ENCODE measurements at regions not wholly inside any gene's neighbourhood (a gene's known extent, or its start where the extent isn't known, plus 50 kb on each side); places are given as distances from the start of the nearest gene placed in this dataset.

- TF ChIP-seq, protein P1, sequence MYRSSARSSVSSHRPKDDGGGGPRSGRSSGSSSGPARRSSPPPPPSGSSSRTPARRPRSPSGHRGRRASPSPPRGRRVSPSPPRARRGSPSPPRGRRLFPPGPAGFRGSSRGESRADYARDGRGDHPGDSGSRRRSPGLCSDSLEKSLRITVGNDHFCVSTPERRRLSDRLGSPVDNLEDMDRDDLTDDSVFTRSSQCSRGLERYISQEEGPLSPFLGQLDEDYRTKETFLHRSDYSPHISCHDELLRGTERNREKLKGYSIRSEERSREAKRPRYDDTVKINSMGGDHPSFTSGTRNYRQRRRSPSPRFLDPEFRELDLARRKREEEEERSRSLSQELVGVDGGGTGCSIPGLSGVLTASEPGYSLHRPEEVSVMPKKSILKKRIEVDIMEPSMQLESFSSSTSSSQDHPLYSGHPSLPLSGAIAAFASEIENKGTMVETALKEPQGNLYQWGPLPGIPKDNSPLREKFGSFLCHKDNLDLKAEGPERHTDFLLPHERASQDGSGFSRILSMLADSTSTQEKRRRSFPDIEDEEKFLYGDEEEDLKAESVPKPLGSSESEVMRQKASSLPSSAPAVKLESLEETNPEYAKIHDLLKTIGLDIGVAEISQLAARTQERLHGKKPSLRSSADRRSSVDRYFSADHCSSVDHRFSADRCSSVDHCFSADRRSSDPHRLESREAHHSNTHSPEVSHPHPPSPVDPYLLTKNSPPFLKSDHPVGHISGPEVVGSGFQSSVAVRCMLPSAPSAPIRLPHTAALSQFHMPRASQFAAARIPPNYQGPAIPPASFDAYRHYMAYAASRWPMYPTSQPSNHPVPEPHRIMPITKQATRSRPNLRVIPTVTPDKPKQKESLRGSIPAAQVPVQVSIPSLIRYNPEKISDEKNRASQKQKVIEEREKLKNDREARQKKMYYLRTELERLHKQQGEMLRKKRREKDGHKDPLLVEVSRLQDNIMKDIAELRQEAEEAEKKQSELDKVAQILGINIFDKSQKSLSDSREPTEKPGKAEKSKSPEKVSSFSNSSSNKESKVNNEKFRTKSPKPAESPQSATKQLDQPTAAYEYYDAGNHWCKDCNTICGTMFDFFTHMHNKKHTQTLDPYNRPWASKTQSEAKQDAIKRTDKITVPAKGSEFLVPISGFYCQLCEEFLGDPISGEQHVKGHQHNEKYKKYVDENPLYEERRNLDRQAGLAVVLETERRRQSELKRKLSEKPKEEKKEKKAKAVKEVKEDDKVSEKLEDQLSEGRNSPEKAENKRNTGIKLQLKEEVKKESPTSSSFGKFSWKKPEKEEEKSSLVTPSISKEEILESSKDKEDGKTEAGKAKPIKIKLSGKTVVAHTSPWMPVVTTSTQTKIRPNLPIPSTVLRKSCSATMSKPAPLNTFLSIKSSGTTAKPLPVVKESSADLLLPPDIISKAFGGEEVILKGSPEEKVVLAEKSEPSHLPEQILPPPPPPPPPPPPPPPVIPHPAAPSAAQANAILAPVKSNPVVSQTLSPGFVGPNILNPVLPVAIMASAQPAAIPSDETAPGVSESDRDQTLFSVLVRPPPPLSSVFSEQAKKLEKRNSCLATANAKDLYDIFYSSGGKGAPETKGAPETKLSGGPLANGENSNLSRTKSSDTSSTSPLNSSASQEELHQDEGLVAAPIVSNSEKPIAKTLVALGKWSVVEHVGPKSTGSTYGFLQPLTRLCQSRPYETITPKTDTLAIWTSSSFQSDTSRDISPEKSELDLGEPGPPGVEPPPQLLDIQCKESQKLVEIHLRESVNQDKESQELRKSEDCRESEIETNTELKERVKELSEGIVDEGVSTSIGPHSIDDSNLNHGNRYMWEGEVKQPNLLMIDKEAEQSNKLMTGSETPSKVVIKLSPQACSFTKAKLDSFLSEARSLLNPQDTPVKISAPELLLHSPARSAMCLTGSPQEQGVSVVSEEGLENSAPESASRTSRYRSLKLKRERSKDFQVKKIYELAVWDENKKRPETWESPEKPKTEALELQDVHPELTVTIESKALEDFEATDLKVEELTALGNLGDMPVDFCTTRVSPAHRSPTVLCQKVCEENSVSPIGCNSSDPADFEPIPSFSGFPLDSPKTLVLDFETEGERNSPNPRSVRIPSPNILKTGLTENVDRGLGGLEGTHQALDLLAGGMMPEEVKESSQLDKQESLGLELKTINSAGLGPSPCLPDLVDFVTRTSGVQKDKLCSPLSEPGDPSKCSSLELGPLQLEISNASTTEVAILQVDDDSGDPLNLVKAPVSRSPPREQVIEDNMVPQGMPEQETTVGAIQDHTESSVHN (IDR thresholded peaks at IDR 0.05; ENCODE audit: borderline replicate concordance in 1 of 2, low read depth in 1 of 2), result no peak
- TF ChIP-seq TCF7L2 (IDR thresholded peaks at IDR 0.05; ENCODE audit: low read depth, low read length) (no peak), HDGF (IDR thresholded peaks at IDR 0.05) (no peak), CGGBP1 (CRISPR knock-in tag; IDR thresholded peaks at IDR 0.05) (no peak), GABPB1 (CRISPR knock-in tag; IDR thresholded peaks at IDR 0.05) (no peak), IFI16 (CRISPR knock-in tag; IDR thresholded peaks at IDR 0.05) (no peak), ILF3 (IDR thresholded peaks at IDR 0.05; ENCODE audit: borderline replicate concordance) (no peak), BDP1 (IDR thresholded peaks at IDR 0.05; ENCODE audit: insufficient read depth, insufficient read length) (no peak), ZNF143 (CRISPR knock-in tag; IDR thresholded peaks at IDR 0.05) (no peak), POLR2AphosphoS5 (IDR thresholded peaks at IDR 0.05; ENCODE audit: control insufficient read depth, insufficient read depth, low read depth, low read length) (no peak), PHTF2 (CRISPR knock-in tag; IDR thresholded peaks at IDR 0.05) (no peak), NCOR1 (IDR thresholded peaks at IDR 0.05) (no peak), FUS (optimal IDR thresholded peaks at IDR 0.05; ENCODE audit: low read depth, low read length) (no peak), FOS (IDR thresholded peaks at IDR 0.05; ENCODE audit: extremely low read depth, insufficient read length) (no peak)
- TF ChIP-seq, protein P2, sequence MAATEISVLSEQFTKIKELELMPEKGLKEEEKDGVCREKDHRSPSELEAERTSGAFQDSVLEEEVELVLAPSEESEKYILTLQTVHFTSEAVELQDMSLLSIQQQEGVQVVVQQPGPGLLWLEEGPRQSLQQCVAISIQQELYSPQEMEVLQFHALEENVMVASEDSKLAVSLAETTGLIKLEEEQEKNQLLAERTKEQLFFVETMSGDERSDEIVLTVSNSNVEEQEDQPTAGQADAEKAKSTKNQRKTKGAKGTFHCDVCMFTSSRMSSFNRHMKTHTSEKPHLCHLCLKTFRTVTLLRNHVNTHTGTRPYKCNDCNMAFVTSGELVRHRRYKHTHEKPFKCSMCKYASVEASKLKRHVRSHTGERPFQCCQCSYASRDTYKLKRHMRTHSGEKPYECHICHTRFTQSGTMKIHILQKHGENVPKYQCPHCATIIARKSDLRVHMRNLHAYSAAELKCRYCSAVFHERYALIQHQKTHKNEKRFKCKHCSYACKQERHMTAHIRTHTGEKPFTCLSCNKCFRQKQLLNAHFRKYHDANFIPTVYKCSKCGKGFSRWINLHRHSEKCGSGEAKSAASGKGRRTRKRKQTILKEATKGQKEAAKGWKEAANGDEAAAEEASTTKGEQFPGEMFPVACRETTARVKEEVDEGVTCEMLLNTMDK (IDR thresholded peaks at IDR 0.05; ENCODE audit: borderline replicate concordance, insufficient read depth, low read depth, low read length, poor library complexity, severe bottlenecking), result no peak
- TF ChIP-seq, protein P3, sequence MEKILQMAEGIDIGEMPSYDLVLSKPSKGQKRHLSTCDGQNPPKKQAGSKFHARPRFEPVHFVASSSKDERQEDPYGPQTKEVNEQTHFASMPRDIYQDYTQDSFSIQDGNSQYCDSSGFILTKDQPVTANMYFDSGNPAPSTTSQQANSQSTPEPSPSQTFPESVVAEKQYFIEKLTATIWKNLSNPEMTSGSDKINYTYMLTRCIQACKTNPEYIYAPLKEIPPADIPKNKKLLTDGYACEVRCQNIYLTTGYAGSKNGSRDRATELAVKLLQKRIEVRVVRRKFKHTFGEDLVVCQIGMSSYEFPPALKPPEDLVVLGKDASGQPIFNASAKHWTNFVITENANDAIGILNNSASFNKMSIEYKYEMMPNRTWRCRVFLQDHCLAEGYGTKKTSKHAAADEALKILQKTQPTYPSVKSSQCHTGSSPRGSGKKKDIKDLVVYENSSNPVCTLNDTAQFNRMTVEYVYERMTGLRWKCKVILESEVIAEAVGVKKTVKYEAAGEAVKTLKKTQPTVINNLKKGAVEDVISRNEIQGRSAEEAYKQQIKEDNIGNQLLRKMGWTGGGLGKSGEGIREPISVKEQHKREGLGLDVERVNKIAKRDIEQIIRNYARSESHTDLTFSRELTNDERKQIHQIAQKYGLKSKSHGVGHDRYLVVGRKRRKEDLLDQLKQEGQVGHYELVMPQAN (IDR thresholded peaks at IDR 0.05; ENCODE audit: borderline replicate concordance), result no peak
Measured at GRCh38 chr9:17888066-17888465, 309.2 kb downstream of the SH3GL2 start (continued).

All from K562 (cell line).